ENCODE measurements at regions not wholly inside any gene's neighbourhood (a gene's known extent, or its start where the extent isn't known, plus 50 kb on each side); places are given as distances from the start of the nearest gene placed in this dataset.

GRCh38 chr10:123294886-123295285, 140.7 kb downstream of the BUB3 start:
- TF ChIP-seq GATA3 (IDR thresholded peaks at IDR 0.05; ENCODE audit: low read depth, low read length): no peak
- no peak for TF ChIP-seq GATA2 (IDR thresholded peaks at IDR 0.05; ENCODE audit: low read depth, low read length)

GRCh38 chr10:123295644-123296043, 141.4 kb downstream of the BUB3 start:
- TF ChIP-seq GATA3 (IDR thresholded peaks at IDR 0.05; ENCODE audit: low read depth, low read length) (no peak), GATA2 (IDR thresholded peaks at IDR 0.05; ENCODE audit: low read depth, low read length) (no peak)

- no peak for TF ChIP-seq GATA2 (IDR thresholded peaks at IDR 0.05; ENCODE audit: low read depth, low read length)
- no peak for TF ChIP-seq GATA3 (IDR thresholded peaks at IDR 0.05; ENCODE audit: low read depth, low read length)
These were observed 143.0 kb downstream of the BUB3 start for GRCh38 chr10:123297175-123297574.

- TF ChIP-seq GATA3 (IDR thresholded peaks at IDR 0.05; ENCODE audit: low read depth, low read length) (peak; percentile 48; the same call in 1 of the 2 replicates), GATA2 (IDR thresholded peaks at IDR 0.05; ENCODE audit: low read depth, low read length) (peak; percentile 67)
These were observed 144.4 kb downstream of the BUB3 start for GRCh38 chr10:123298583-123298982.

GRCh38 chr10:123299598-123299997, 145.4 kb downstream of the BUB3 start:
- no peak for TF ChIP-seq GATA2 (IDR thresholded peaks at IDR 0.05; ENCODE audit: low read depth, low read length)
- TF ChIP-seq GATA3 (IDR thresholded peaks at IDR 0.05; ENCODE audit: low read depth, low read length): no peak

- TF ChIP-seq GATA3 (IDR thresholded peaks at IDR 0.05; ENCODE audit: low read depth, low read length) (no peak), GATA2 (IDR thresholded peaks at IDR 0.05; ENCODE audit: low read depth, low read length) (no peak)
These were observed 147.1 kb downstream of the BUB3 start for GRCh38 chr10:123301077-123301857.

GRCh38 chr10:123303581-123304337, 149.6 kb downstream of the BUB3 start:
- TF ChIP-seq GATA3 (IDR thresholded peaks at IDR 0.05; ENCODE audit: low read depth, low read length) (no peak), GATA2 (IDR thresholded peaks at IDR 0.05; ENCODE audit: low read depth, low read length) (no peak)

- TF ChIP-seq GATA2 (IDR thresholded peaks at IDR 0.05; ENCODE audit: low read depth, low read length): no peak
- TF ChIP-seq GATA3 (IDR thresholded peaks at IDR 0.05; ENCODE audit: low read depth, low read length): no peak
These were observed 151.5 kb downstream of the BUB3 start for GRCh38 chr10:123305671-123306070.

GRCh38 chr10:123306290-123306689, 152.1 kb downstream of the BUB3 start:
- TF ChIP-seq GATA2 (IDR thresholded peaks at IDR 0.05; ENCODE audit: low read depth, low read length): no peak
- no peak for TF ChIP-seq GATA3 (IDR thresholded peaks at IDR 0.05; ENCODE audit: low read depth, low read length)

- TF ChIP-seq GATA2 (IDR thresholded peaks at IDR 0.05; ENCODE audit: low read depth, low read length): no peak
- TF ChIP-seq GATA3 (IDR thresholded peaks at IDR 0.05; ENCODE audit: low read depth, low read length): no peak
These were observed 155.5 kb downstream of the BUB3 start for GRCh38 chr10:123309731-123310130.

- TF ChIP-seq GATA3 (IDR thresholded peaks at IDR 0.05; ENCODE audit: low read depth, low read length) (no peak), GATA2 (IDR thresholded peaks at IDR 0.05; ENCODE audit: low read depth, low read length) (no peak)
These were observed 162.6 kb downstream of the BUB3 start for GRCh38 chr10:123316776-123317175.

GRCh38 chr10:123318516-123318915, 164.3 kb downstream of the BUB3 start:
- no peak for TF ChIP-seq GATA3 (IDR thresholded peaks at IDR 0.05; ENCODE audit: low read depth, low read length)

- TF ChIP-seq GATA3 (IDR thresholded peaks at IDR 0.05; ENCODE audit: low read depth, low read length): peak; percentile 33; the same call in 1 of the 2 replicates
- TF ChIP-seq GATA2 (IDR thresholded peaks at IDR 0.05; ENCODE audit: low read depth, low read length): no peak
These were observed 165.9 kb downstream of the BUB3 start for GRCh38 chr10:123320091-123320490.

- TF ChIP-seq GATA2 (IDR thresholded peaks at IDR 0.05; ENCODE audit: low read depth, low read length) (no peak), GATA3 (IDR thresholded peaks at IDR 0.05; ENCODE audit: low read depth, low read length) (no peak)
These were observed 169.7 kb downstream of the BUB3 start for GRCh38 chr10:123323884-123324283.

GRCh38 chr10:123325663-123326190, 171.5 kb downstream of the BUB3 start:
- TF ChIP-seq GATA3 (IDR thresholded peaks at IDR 0.05; ENCODE audit: low read depth, low read length) (no peak), GATA2 (IDR thresholded peaks at IDR 0.05; ENCODE audit: low read depth, low read length) (no peak)
